ENCODE measurements at regions not wholly inside any gene's neighbourhood (a gene's known extent, or its start where the extent isn't known, plus 50 kb on each side); places are given as distances from the start of the nearest gene placed in this dataset.
"Not testable (repeated sequence)": the region's sequence is repeated elsewhere in the genome, so short reads cannot be mapped to it uniquely, and the experiment has no call there.

DNA sequence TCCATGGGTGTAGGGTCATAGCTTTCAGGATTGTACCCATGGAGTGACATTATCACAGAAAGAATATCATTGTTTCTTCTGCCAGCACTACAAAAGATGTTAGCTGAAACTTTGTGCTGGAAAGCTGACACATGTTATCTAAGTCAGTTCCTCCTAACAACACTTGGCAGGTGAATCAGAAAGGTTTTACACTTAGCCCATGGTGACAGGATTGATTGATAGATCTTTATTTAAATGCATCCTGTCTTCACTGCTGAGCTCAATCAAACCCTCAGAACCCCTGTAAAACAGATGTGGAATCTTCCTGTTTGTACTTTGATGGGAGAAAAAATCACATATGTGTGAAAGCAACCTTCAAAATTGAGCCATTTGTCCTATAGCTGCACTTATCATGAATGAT is 811.5 kb upstream of the ANO3 start:
- no peak for DNase-seq

GRCh38 chr11:25527841-25528240 is 804.1 kb upstream of the ANO3 start:
- no peak for DNase-seq

DNA sequence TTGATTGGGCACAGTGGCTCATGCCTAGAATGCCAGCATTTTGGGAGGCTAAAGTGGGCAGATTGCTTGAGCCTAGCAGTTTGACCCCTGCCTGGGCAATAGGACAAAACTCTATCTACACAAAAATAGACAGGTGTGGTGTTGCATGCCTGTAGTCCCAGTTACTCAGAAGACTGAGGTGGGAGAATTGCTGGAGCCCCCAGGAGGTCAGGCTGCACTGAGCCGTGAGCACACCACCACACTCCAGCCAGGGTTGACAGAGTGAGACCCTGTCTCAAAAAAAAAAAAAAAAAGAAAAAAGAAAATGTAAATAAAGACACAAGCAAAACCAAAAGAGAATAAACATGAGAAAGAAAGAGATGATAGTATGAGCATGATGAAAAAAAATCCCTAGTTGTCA is 802.4 kb upstream of the ANO3 start:
- no peak for DNase-seq

DNA sequence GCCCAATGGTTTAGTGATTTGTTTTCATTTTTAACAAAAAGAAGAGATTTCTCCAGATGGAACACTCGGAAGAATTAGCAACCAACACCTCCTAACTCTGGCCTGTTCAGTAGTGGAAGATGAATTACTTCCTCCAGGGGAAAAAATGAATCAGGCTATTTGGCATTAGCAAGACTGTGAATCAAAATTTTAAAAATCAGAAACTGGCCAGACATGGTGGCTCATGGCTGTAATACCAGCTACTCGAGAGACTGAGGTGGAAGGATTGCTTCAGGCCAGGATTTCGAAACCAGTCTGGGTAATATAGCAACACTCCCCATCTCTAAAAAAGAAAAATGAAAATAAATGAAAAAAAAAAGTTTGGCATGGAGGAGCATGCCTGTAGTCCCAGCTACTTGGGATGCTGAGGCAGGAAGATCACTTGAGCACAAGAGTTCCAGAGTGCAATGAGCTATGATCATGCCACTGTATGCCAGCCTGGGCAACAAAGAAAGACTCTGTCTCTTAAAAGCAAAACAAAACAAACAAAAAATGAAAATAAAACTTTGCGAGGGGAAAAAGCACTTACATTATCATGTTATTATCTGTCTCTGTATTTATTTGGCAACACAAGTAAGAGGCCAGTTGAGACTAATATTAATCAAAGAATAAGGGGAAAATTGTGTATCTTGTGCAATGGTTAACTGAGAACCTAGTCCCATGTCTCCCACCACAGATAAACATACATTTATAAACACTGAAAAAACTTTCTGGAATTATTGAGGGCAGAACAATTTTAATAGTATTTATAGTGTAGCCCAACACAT is 796.3 kb upstream of the ANO3 start:
- no peak for DNase-seq

DNA sequence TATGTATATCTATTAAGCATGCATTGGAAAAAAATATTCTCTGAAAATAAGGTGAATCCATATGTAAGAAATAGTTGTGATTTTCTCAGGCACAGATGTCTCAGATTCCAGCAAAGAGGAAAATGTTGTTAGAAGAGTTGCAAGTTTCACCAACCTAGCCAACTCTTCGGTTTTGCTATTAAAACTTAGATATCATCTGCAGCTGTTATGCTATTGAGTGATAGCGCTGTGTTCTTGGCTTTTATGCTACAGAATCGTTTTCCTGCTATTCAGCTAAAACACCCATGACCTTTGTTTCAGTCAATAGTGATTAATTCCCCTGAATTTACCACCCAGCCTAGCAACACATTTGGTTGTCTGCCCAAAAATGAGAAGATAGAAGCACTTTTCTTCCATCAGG is 795.6 kb upstream of the ANO3 start:
- DNase-seq: no peak

GRCh38 chr11:25537393-25537792 is 794.5 kb upstream of the ANO3 start:
- no peak for DNase-seq

DNA sequence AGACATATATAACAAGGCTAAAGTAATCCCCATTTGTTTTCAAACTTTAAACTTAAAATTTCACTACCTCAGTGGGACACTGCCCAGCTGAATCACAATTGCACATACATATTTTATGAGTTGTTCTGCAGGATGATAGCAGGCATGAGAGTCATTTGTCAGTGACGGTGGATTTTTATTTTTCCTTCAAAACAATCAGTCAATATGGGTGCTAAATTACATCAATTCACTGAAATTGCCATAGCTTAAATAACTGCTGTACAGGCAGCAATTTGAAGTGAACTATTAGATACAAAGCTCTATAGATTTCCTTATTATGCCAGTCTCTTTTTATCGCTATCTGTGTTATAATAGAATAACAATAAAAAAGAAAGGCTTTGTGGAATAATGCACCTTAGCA is 784.6 kb upstream of the ANO3 start:
- DNase-seq: no peak

DNA sequence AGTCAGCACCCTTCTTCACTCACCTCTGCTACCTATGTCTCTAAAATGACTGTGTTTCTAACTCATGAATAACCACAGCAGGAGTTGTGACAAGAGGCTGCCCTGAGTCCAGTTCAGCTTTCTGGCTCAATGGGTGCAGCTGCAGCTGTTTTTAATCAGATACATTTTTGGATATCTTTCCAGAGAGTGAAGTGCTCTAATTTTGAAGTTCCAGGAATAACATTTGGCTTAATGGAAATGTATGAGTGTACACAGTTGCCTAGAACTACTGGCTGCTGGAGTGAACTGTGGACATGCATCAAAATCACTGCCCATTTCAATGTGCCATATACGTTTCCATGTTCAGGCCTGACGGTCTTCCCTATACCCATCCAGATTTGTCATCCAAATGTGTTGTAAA is 769.5 kb upstream of the ANO3 start:
- DNase-seq: no peak

- no peak for DNase-seq
Observed at GRCh38 chr11:25565846-25566245, 766.1 kb upstream of the ANO3 start.

DNA sequence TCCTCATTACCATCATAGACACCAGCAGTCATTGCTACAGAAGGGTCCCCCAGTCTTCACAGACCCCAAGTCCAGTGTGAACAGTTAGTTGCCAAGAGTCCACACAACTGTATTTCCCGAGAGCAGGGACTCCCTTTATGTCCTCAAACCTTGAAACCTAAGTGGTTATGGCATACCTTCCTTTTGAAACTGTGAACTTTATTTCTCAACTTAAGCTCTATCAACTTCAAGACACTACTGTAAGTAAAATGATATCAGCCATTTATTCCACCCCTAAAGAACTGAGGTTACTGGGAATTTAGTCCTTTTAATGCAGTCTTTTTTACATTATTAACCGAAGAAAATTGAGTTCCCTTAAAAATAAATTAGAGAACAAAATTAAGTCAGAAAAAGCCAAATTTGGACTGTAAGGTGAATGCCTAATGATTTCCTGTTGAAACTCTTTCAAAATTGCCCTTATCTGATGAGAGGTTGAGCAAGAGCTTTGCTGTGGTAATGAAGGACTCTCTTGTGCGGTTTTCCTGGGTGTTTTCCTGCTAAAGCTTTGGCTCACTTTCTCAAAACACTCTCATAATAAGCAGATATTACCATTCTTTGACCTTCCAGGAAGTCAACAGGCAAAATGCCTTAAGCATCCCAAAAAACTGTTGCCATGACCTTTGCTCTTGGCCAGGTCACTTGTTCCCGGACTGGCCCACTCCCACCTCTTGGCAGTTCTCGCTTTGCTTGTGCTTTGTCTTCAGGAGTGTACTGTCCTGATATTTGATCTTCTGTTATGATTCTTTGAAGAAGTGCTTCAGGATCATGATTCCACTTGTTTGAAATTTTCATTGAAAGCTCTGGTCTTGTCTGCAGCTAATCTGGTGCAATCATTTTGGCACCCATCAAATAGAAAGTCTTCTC is 765.4 kb upstream of the ANO3 start:
- DNase-seq: no peak

DNA sequence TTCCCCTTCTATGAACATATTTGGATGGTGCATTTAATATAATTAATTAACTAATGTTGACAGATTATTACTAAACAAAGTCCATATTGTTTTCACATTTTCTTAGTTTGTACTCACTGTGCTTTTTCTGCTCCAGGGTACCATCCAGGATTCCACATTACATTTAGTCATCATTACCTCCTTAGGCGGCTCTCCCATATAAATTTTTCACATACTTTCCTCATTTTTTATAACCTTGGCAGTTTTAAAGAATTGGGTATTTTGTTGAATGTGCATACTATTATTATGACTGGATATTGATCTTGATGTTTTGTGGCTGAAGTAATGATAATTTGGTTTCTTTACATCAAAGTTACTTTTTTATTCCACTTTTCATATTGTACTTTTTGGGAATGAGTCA is 755.6 kb upstream of the ANO3 start:
- DNase-seq: no peak

GRCh38 chr11:25579554-25579953 is 752.4 kb upstream of the ANO3 start:
- not testable (repeated sequence) for DNase-seq

DNA sequence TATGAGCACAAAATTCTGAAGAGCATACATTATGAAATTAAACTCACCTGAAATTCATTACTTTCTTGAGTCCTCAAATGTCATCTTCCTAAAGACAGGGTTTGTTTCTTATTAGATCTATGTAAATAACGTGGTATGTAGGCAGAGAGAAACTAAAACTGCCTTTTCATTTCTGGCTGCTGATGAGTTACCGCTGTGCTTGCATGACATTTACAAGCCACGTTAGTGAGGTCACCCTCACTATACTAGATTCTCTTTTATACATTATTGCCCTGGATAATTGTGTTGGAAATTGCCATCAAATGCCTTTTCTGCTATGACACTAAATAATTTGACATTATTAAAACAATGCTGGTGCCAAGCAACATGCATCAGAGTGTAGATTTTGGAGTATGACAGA is 748.3 kb upstream of the ANO3 start:
- DNase-seq: no peak

GRCh38 chr11:25587496-25587895 is 744.4 kb upstream of the ANO3 start:
- DNase-seq: no peak

DNA sequence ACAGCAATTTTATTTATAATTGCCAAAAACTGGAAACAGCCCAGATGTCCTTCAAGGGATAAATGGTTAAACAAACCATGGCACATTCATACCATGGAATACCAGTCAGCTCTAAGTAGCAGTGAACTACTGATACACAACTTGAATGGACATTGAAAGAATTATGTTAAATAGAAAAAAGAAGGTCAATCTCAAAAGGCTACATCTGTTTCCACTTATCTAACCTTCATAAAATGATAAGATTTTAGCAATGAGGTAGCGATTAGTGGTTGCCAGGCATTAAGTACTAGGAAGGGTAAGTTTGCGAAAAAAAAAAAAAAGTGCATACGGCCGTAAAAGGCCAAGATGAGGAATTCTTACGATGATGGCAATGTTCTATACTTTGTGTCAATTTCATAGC is 738.7 kb upstream of the ANO3 start:
- DNase-seq: no peak

DNA sequence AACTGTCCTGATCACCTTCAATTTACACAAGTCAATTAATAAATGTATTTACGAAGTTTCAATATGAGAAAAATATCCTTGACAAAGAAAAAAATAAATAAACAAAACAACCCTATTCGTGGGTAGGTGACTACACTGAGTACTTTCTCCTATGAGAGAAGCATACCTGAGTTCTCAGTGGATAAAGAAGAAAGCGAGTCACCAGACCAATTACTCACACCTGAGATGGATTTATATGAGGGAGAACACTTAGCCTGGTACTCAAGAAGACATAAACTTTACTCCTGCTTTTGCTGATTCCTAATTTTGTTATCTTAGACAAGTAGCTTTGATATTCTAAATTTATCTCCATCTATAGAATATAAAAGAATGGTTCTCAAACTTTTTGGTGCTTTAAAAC is 735.2 kb upstream of the ANO3 start:
- no peak for DNase-seq

DNA sequence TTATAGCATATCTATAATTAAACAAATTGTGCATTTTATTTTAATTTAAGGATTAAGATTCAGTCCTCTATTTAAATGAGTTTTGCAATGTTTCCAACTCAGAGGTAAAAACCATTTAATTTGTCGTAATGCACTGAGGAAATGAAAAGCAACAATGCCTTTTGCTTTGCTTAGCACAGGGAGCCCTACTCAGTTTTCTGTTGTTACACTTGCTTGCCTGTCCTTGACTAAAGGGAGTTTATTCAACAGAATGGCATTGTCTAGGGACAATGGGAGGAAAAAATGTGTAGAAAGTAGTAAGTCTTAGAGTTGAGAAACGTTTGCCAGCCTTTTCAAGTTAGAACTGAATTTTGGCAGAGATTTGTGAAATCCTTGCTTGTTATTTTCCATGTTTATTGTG is 734.2 kb upstream of the ANO3 start:
- no peak for DNase-seq

DNA sequence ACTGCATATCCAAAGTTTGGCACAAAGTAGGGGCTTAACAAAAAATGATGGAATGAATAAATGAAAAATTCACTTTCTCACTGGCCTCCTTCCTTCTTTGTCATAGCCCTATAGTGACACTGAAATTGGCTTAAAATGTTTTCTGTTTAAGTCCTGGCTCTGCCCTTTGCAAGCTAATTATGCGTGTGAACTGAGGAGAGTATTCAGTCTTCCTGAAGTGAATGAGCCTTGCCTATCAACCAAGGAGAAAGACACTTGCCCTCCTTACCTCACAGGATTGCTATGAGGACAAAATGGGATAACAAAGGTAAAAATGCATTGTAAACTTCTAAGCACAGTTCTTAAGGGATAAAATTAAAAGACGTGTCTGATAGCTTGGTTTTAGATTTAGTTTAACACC is 729.8 kb upstream of the ANO3 start:
- no peak for DNase-seq

DNA sequence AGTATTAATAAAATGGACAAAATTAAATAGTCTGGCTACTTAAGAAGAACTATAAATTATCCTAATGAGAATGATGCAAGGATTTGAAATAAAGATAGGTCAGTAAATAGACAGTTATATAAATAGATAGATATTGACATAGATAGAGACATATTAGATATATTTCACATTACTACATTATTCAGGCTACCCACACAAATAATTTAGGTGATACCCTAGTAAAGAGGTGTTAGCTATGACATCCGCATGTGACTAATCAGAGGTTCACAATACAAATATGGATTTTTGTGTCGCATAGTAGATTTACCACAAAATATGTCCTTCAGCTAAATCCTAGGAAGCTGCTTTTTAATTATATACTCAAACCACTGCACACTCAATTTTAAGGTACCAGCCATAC is 729.0 kb upstream of the ANO3 start:
- no peak for DNase-seq

DNA sequence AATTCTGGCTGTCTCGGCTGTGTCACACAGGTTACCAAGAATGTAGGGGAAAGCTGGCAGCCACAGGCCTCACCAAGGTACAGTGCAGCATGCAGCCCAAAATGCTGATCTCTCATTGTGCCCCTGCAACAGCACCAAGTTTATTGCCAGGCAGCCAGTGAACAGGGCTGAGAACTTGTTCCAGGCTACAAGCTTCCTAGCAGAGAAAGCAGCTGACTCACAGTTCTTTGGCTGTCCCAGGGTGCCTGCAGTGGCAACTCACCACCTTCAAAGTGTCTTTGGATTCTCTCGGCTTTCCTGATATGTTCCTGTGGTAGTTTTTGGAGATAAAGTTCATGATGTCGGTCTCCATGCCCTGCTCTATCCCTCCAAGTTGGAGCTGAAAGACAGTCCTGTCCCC is 719.1 kb upstream of the ANO3 start:
- no peak for DNase-seq

DNA sequence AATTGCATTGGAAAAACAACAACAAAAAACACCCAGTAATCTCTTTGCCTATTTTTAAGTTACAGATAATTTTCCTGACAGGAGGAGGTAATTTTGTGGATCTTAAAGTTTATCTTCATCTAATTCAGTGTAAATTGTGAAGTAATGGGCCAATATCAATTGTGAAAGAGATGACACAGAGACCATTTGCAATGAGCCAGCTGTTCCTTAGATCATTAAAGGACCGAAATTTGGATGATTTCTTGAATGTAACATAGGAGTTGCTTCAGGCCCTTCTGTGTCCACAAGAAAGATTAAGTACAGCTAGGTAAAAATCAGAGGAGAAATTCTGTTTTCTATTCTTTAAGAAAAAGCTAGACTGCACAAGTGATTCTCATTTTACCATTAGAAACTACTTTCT is 718.5 kb upstream of the ANO3 start:
- no peak for DNase-seq

GRCh38 chr11:25613865-25614264 is 718.1 kb upstream of the ANO3 start:
- no peak for DNase-seq

- DNase-seq: no peak
Observed at GRCh38 chr11:25615069-25615468, 716.9 kb upstream of the ANO3 start.

GRCh38 chr11:25615841-25616240 is 716.1 kb upstream of the ANO3 start:
- DNase-seq: no peak

All from activated CD4-positive, alpha-beta T cell treated with anti-CD3 and anti-CD28 coated beads, Interleukin-10, Interleukin-2, amounts not matched to agents 100 ng/mL and 50 ng/mL, durations not matched to agents 16 hours and 8 hours (primary cell).